GM19395 (cell line): ENCODE measurements at regions not wholly inside any gene's neighbourhood (a gene's known extent, or its start where the extent isn't known, plus 50 kb on each side); places are given as distances from the start of the nearest gene placed in this dataset.

ENCODE experiments used
- ATAC-seq: cut with Tn5 transposase; IDR thresholded peaks from one replicate; pipeline ENCODE4 v1.9.1; 2021; ENCODE audit warnings: mild to moderate bottlenecking, moderate library complexity; ENCODE audit not compliant: unreplicated experiment

DNA sequence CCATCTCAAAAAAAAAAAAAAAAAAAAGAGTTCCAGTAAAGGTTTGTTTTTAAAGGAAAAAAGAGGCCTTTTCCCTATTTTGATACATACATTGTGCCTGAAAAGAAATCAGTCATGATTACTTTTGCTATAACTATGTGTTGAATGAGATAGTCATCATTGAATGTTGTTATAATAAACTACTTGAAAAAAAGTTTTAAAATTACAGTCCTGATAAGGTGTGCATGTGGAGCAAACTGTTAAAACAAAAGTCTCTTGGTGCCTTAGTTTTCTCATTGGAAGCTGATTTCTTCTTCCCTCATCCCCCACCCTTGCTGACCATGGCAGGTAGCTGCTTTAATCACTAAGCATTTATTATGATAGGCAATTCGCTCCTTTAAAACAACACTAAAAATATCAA, 172.3 kb upstream of the TBCA start:
- no peak for ATAC-seq

- no peak for ATAC-seq
Measured at GRCh38 chr5:77947041-77947428, 170.9 kb upstream of the TBCA start.

- ATAC-seq, result no peak
Measured at GRCh38 chr5:77946381-77947040, 170.4 kb upstream of the TBCA start.

DNA sequence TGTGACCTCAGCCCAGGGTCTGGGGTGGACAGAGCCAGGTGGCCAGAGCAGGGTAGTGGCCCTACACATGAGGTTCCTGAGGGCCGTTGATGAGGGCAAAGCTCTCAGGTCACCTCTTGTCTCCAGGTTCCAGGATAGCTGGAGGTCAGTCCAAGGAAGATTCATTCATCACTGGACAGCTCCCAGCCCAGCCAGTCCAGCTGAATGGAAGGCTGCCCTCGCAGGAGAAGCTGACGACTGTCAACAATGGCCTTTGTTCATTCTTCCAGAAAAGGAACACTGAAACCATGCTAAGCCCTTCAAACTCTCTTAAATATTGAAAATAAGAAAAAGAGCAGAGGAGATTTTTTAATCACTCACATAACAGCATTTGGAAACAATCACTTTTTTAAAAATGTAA, 169.7 kb upstream of the TBCA start:
- no peak for ATAC-seq

DNA sequence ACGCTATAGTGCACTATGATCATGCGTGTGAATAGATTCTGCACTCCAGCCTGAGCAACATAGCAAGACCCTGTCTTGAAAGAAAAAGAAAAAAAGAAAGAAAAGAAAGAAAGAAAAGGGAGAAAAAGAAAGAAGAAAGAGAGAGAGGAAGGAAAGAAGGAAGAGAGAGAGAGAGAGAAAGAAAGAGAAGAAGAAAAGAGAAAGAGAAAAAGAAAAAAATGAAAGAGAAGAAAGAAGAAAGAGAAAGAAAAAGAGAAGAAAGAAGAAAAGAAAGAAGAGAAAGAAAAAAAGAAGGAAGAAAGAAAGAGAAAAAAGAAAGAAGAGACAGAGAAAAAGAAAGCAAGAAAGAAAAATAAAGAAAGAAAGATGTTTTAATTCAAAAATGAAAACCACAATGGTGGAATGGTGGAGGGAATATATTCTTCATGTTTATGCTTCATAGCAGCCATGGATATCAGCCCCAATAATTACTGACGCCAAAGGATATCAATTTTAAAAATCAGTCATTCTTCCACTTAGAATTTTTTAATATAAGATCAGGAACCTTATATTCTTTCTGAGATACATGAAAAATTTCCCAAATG, 168.7 kb upstream of the TBCA start:
- no peak for ATAC-seq

DNA sequence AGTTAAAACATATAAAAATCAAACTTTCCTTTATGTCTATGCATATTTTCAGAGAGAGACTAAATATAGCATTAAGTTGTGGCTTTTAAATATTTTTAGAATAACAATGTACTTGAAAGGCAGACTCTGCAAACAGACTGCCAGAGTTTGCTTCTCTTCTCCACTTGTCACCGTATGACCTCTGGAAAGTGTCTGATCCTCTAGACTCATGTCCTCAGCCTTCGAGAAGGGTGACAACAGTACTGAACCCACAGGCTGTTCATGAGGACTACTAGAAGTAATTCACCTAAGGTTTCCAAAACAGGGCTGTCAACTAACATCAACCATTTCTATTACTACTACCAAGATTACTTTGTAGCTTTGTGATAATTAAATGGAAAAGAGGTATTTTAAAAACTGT, 167.7 kb upstream of the TBCA start:
- no peak for ATAC-seq

- no peak for ATAC-seq
Measured at GRCh38 chr5:77942578-77943239, 166.6 kb upstream of the TBCA start.

DNA sequence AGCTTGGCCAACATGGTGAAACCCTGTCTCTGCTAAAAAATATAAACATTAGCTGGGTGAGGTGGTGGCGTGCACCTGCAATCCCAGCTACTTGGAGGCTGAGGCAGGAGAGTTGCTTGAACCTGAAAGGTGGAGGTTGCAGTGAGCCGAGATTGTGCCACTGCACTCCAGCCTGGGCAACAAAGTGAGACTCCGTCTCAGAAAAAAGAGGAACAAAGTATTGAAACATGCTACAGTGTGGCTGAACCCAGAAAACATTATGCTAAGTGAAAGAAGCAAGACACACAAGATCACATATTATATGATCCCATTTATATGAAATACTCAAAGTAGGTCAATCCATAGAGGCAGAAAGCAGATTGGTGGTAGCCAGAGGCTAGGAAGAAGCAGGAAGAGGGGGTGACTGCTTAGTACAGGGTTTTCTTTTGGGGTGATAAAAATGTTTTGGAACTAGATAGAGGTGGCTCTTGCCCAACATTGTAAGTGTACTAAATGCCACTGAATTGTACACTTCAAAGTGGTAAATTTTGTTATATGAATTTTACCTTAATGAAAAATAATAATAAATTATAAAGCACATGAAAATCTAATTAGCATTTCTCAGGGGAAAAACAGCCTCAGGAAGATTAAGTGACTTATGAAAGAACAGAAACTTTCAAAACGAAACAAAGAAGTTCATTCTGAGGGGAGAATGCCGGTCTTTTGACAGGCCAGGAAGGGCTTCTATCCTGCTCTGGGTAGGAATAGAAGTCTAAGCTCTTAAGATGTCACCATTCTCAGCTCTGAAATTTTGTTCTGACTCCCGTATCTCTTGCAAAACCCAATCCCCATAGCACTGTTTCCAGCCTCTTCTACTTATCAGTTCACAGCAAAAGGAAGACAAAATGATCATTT, 161.1 kb upstream of the TBCA start:
- peak; percentile 87 for ATAC-seq

GRCh38 chr5:77936365-77936693, 160.2 kb upstream of the TBCA start:
- ATAC-seq, result peak; percentile 27

GRCh38 chr5:77935506-77936364, 159.6 kb upstream of the TBCA start:
- peak; percentile 57 for ATAC-seq

DNA sequence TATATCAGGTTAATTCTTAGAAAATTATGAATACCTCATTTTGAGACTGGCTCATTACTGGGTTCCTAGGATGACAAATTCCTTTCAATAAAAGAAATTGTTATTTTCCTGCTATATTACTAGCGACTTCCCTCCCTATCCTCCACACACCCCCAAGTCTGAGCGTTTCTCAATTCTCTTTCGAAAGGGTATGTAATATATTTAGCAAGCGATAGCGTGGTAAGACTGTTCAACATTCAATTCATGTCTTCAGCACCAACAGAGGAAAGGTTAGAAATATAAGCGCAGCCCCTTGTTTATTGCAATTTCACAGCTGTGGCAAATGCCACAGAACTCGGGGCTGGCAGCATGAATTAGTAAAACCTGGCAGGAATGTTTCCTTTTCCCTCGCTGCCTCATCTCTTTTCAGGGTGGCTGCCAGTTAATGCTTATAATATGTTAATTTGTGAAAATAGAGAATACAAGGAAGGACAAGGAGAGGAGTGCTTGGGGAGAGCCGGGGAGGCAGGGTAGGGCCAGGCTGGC, 152.7 kb upstream of the TBCA start:
- ATAC-seq, result no peak

DNA sequence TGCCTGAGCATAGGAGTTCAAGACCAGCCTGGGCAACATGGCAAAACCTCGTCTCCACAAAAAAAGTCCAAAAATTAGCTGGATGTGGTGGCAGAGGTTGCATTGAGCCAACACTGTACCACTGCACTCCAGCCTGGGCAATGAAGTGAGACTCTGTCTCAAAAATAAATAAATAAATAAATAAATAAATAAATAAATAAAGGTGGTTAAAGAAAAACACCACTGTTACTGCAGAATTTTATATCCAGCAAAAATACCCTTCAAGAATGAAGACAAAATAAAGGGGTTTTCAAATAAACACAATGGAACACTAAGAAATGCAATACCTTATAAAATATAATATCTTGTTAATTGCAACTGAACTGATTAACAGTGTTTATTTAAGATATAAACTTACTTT, 150.2 kb upstream of the TBCA start:
- ATAC-seq, result no peak

DNA sequence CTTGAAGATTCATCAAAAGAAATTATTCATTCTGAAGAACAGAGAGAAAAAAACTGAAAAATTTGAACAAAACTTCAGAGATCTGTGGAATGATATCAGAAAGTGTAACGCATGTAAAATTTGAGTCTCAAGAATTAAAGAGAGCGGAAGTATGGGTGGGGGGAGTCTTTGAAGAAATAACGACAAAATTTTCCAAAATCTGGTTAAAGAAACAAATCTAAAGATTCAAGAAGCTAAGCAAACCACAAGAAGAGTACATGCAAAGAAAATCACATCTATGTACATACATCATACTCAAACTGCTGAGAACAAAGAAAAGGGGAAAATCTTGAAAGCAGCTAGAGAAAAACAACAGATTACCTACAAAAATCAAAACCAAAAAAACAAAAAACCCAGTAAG, 149.4 kb upstream of the TBCA start:
- no peak for ATAC-seq

- no peak for ATAC-seq
Measured at GRCh38 chr5:77924081-77924480, 147.9 kb upstream of the TBCA start.

- no peak for ATAC-seq
Measured at GRCh38 chr5:77923666-77924065, 147.5 kb upstream of the TBCA start.

DNA sequence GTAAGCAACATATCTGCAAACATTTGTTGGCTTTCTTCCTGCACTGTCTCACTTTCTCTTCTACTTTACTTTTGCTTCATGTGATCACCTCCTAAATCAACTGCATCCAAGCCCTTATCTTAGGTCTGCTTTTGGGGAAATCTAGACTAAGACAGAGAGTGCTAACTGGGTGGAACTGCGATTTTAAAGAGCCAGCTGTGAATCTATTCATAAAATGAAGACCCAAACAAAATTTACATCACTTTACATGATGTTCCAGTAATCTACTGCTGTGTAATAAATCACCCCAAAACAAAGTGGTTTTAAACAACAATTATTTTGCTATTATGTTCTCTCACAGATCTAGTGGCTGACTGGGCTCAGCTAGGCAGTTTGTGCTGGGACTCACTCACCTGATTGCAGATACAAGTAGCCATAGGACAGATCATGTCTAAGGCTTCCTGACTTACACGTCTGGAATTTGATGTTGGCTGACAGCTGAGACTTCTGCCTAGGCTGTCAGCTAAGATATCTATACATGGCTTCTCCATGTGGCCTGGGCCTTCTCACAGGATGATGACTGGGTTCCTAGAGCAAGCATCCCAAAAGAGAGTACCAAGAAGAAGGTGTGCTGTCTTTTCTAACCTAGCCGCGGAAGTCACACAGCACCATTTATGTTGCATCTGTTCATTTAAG, 145.1 kb upstream of the TBCA start:
- ATAC-seq, result no peak

DNA sequence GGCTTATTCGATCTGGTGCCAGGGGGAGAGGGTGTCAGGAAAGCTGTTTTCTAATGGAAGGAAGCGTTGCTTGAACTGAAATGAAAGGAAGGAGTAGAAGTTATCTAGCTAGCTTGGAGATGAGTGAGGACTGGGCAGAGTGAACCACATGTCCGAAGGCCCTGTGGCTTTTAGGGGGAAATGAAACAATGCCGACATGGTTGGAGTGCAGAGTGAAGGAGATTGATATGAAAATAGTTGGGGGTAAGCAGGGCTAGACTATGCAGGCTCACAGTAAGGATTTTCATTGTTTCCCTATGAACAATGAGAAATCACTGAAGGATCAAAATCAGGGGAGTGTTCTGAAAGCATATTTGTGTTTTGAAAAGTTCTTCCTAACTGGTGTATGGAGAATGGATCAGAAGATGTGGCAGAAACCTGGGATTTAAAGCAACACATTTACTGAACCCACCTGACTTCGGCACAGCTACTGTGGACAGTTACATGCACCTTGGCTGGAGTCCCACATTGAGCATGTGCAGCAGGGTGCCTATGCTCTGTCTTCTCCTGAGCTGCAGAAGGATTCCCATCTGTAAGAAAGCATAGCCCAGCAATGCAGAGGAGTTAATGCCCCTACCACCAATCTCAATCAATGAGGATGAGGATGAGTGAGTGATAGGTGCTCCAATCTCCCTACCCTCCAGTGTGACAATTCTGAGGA, 144.4 kb upstream of the TBCA start:
- ATAC-seq, result no peak

- no peak for ATAC-seq
Measured at GRCh38 chr5:77915346-77915745, 139.2 kb upstream of the TBCA start.

DNA sequence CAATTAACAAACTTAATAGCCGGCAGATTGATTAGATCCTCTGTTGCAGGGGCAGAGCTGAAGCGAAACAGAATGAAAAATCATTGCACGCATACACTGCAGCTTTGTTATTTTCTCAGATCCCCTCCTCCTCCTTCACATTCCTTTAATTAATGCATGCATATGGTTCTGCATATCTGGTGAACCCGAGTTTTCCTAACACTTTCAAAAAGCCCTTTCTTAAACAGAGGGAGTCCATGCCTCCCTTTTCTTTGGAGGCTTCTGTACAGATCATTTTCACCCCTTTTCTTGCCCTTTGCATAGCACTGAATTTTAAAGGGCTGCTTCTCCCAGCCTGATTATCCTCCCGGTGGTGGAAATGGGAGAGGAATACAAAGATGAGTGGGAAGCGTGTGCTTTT, 136.6 kb upstream of the TBCA start:
- ATAC-seq, result no peak
